ENCODE measurements at regions not wholly inside any gene's neighbourhood (a gene's known extent, or its start where the extent isn't known, plus 50 kb on each side); places are given as distances from the start of the nearest gene placed in this dataset.

DNA sequence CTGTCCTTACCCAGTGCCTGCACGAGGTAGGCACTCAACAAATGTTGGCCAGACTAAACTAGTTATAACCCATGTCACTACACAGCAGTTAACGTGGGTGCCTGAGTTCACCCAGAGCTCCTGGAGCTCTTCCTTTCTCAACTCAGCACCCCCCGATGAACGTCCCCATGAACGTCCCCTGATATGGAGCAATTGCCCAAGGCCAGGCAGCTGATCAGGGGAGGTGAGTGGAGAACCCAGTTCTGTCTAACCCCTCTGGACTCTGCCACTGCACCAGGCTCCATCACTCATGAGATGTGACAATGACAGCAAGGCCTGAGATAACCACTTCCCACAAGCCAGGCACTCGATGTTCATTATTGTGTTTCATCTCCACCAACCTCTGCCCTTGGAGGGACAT lies 199.0 kb downstream of the BCL11B start:
- ChIA-PET POLR2A (no interaction called here), CTCF (ENCODE audit: low intra/inter-chr PET ratio, low total read pairs) (no interaction called here)

DNA sequence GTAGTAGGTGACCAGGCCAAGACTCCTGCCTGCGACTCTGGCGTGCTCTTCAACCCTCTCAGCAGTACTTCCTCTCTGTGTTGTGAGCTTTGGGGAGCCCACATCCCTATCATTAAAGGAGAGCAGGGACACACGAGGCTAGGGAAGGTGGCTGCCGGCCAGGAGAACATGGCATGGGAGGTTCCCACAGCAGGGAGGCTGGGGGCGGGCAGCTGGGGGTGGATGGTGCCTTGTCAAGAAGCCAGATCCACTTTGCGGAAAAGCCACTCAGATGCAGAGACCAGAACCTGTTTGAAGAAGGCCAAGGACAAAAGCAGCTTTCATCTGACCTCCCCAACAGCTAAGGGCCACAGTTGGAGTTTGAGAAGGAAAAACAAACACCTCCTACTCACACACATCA lies 198.6 kb downstream of the BCL11B start:
- intact Hi-C loops (cut with micrococcal nuclease; ENCODE audit: unreplicated experiment): no loop called here
- no peak overlapping the region for H3K27ac ChIP-seq (ENCODE audit: extremely low read length, insufficient read depth, low read length)
- TF ChIP-seq ZNF205 (CRISPR knock-in tag; IDR thresholded peaks at IDR 0.05) (no peak), ZFP1 (CRISPR knock-in tag; IDR thresholded peaks at IDR 0.05) (no peak)
- TF ChIP-seq, protein P1, sequence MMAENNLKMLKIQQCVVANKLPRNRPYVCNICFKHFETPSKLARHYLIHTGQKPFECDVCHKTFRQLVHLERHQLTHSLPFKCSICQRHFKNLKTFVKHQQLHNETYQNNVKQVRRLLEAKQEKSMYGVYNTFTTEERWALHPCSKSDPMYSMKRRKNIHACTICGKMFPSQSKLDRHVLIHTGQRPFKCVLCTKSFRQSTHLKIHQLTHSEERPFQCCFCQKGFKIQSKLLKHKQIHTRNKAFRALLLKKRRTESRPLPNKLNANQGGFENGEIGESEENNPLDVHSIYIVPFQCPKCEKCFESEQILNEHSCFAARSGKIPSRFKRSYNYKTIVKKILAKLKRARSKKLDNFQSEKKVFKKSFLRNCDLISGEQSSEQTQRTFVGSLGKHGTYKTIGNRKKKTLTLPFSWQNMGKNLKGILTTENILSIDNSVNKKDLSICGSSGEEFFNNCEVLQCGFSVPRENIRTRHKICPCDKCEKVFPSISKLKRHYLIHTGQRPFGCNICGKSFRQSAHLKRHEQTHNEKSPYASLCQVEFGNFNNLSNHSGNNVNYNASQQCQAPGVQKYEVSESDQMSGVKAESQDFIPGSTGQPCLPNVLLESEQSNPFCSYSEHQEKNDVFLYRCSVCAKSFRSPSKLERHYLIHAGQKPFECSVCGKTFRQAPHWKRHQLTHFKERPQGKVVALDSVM (CRISPR knock-in tag; IDR thresholded peaks at IDR 0.05): no peak
- H3K9me3 ChIP-seq (ENCODE audit: low read length): peaks cover 1% of the 10 kb centered on the region; the same call in 1 of the 2 replicates
- WGBS (ENCODE audit: low lambda C conversion rate): 33% methylated on average over 3 of the region's 6 CpGs
- H3K9ac ChIP-seq (ENCODE audit: insufficient read depth, low read depth, low read length): no peak overlapping the region
- H3K4me2 ChIP-seq (ENCODE audit: low read depth, low read length): no peak overlapping the region
- H2AFZ ChIP-seq (ENCODE audit: low read length): no peak overlapping the region
- no peak for FAIRE-seq
- ChIA-PET CTCF (ENCODE audit: low intra/inter-chr PET ratio, low total read pairs) (no interaction called here), POLR2A (no interaction called here)
- H3K79me2 ChIP-seq (ENCODE audit: insufficient read depth, low read length): no peaks in the 10 kb centered on the region
- H3K27me3 ChIP-seq (ENCODE audit: control insufficient read depth in 1 of 2, insufficient read depth in 2 of 2, low read length in 2 of 2): no peaks in the 10 kb centered on the region; a peak in 2 of 5 replicates
- no peak for DNase-seq (ENCODE audit: low spot score)
- in situ Hi-C loops (cut with HindIII; ENCODE audit: extremely low pct_ligation_motif_present, low pct_unique_long_range_greater_than_20kb): no loop called here
- no peak for ATAC-seq
- no TSS peak for BruUV-seq (replicated peaks)
- H4K20me1 ChIP-seq (ENCODE audit: insufficient read depth, low read length): no peaks in the 10 kb centered on the region
- no peaks in the 10 kb centered on the region for H3K4me1 ChIP-seq (ENCODE audit: insufficient read depth, low read length)
- no peaks in the 10 kb centered on the region for H3K36me3 ChIP-seq (replicated peaks in 1 of 2; ENCODE audit: control insufficient read depth in 1 of 2, insufficient read depth in 2 of 2, low read length in 2 of 2)
- H3K4me3 ChIP-seq (replicated peaks in 1 of 3; ENCODE audit: insufficient read depth in 1 of 3, low read depth in 2 of 3, low read length in 3 of 3): no peak overlapping the region

More for the DNA sequence above, 199.0 kb downstream of the BCL11B start:
- no peak for FAIRE-seq
- Histone ChIP-seq H3K9me3 (ENCODE audit: low read length) (peaks cover 6% of the 10 kb centered on the region; the same call in 1 of the 2 replicates), H3K4me1 (ENCODE audit: insufficient read depth, low read length) (no peaks in the 10 kb centered on the region), H3K4me3 (replicated peaks in 1 of 3; ENCODE audit: insufficient read depth in 1 of 3, low read depth in 2 of 3, low read length in 3 of 3) (no peak overlapping the region), H3K27me3 (ENCODE audit: control insufficient read depth in 1 of 2, insufficient read depth in 2 of 2, low read length in 2 of 2) (no peaks in the 10 kb centered on the region; a peak in 2 of 5 replicates), H3K79me2 (ENCODE audit: insufficient read depth, low read length) (no peaks in the 10 kb centered on the region), H4K20me1 (ENCODE audit: insufficient read depth, low read length) (no peaks in the 10 kb centered on the region), H3K4me2 (ENCODE audit: low read depth, low read length) (no peak overlapping the region), H3K27ac (ENCODE audit: extremely low read length, insufficient read depth, low read length) (no peak overlapping the region), H2AFZ (ENCODE audit: low read length) (no peak overlapping the region), H3K36me3 (replicated peaks in 1 of 2; ENCODE audit: control insufficient read depth in 1 of 2, insufficient read depth in 2 of 2, low read length in 2 of 2) (no peaks in the 10 kb centered on the region), H3K9ac (ENCODE audit: insufficient read depth, low read depth, low read length) (no peak overlapping the region)
- WGBS (ENCODE audit: low lambda C conversion rate): 11% methylated on average over 3 of the region's 6 CpGs
- BruUV-seq (replicated peaks): no TSS peak
- DNase-seq (ENCODE audit: low spot score): no peak
- ATAC-seq: no peak
- in situ Hi-C loops (cut with HindIII; ENCODE audit: extremely low pct_ligation_motif_present, low pct_unique_long_range_greater_than_20kb) (no loop called here), intact Hi-C loops (cut with micrococcal nuclease; ENCODE audit: unreplicated experiment) (no loop called here)
- TF ChIP-seq XRCC5 (optimal IDR thresholded peaks at IDR 0.05; ENCODE audit: low read length): no peak
- TF ChIP-seq, protein P2, sequence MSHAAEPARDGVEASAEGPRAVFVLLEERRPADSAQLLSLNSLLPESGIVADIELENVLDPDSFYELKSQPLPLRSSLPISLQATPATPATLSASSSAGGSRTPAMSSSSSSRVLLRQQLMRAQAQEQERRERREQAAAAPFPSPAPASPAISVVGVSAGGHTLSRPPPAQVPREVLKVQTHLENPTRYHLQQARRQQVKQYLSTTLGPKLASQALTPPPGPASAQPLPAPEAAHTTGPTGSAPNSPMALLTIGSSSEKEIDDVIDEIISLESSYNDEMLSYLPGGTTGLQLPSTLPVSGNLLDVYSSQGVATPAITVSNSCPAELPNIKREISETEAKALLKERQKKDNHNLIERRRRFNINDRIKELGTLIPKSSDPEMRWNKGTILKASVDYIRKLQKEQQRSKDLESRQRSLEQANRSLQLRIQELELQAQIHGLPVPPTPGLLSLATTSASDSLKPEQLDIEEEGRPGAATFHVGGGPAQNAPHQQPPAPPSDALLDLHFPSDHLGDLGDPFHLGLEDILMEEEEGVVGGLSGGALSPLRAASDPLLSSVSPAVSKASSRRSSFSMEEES (CRISPR knock-in tag; IDR thresholded peaks at IDR 0.05): no peak
- no peak for TF ChIP-seq AGO2 (optimal IDR thresholded peaks at IDR 0.05; ENCODE audit: low read depth, low read length)
- no peak for TF ChIP-seq ZBTB38 (CRISPR knock-in tag; IDR thresholded peaks at IDR 0.05)
- no peak for TF ChIP-seq FOXJ3 (CRISPR knock-in tag; IDR thresholded peaks at IDR 0.05; ENCODE audit: borderline replicate concordance)
- TF ChIP-seq, protein P3, sequence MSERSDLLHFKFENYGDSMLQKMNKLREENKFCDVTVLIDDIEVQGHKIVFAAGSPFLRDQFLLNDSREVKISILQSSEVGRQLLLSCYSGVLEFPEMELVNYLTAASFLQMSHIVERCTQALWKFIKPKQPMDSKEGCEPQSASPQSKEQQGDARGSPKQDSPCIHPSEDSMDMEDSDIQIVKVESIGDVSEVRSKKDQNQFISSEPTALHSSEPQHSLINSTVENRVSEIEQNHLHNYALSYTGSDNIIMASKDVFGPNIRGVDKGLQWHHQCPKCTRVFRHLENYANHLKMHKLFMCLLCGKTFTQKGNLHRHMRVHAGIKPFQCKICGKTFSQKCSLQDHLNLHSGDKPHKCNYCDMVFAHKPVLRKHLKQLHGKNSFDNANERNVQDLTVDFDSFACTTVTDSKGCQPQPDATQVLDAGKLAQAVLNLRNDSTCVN (CRISPR knock-in tag; IDR thresholded peaks at IDR 0.05; ENCODE audit: borderline replicate concordance): no peak

All from HepG2 (cell line).